Aorta (tissue), 5 donors: ENCODE measurements at regions not wholly inside any gene's neighbourhood (a gene's known extent, or its start where the extent isn't known, plus 50 kb on each side); places are given as distances from the start of the nearest gene placed in this dataset.

Source experiments
- ATAC-seq: fragments of 200-7000 bp; cut with Tn5 transposase; one replicate; pipeline ENCODE4 v1.9.1; 2022; ENCODE audit warnings: moderate library complexity; ENCODE audit not compliant: low FRiP score
- DNase-seq, 2 donors: peaks; one replicate each; pipeline ENCODE4 v3.0.0-alpha.2; 2020
- H3K27ac ChIP-seq, 2 donors: one replicate each; pipeline ENCODE4 v1.5.1; 2013; ENCODE audit warnings: low read length in 2 of 2, mild to moderate bottlenecking in 2 of 2, moderate library complexity in 2 of 2, control low read depth in 1 of 2, inconsistent platforms in 1 of 2, low read depth in 1 of 2
- H3K27me3 ChIP-seq, 2 donors: one replicate each; pipeline ENCODE4 v1.6.1; 2013; ENCODE audit warnings: control low read depth in 1 of 2, low read length in 1 of 2, mild to moderate bottlenecking in 1 of 2, moderate library complexity in 1 of 2; ENCODE audit not compliant: insufficient read depth in 2 of 2, control insufficient read depth in 1 of 2
- H3K36me3 ChIP-seq, 2 donors: one replicate each; pipeline ENCODE4 v1.6.1; 2013; ENCODE audit warnings: control low read depth in 1 of 2, low read length in 1 of 2, mild to moderate bottlenecking in 1 of 2; ENCODE audit not compliant: insufficient read depth in 2 of 2, control insufficient read depth in 1 of 2
- H3K4me1 ChIP-seq, 2 donors: one replicate each; pipeline ENCODE4 v1.6.1; 2013; ENCODE audit warnings: low read length in 2 of 2, control low read depth in 1 of 2, mild to moderate bottlenecking in 1 of 2, moderate library complexity in 1 of 2; ENCODE audit not compliant: insufficient read depth in 2 of 2, control insufficient read depth in 1 of 2
- H3K4me3 ChIP-seq, 2 donors: one replicate each; pipeline ENCODE4 v1.5.1; 2013; ENCODE audit warnings: low read length in 2 of 2, control low read depth in 1 of 2, mild to moderate bottlenecking in 1 of 2
- H3K9me3 ChIP-seq: one replicate; pipeline ENCODE4 v1.6.1; 2013; ENCODE audit warnings: mild to moderate bottlenecking, low read length; ENCODE audit not compliant: control insufficient read depth
- WGBS, 2 donors: extraction: QIAGEN DNeasy Blood & Tissue Kit; methylation state at CpG; one replicate each; pipeline ENCODE4 v1.1.7; 2013; 5-methylcytosine and 5-hydroxymethylcytosine counted together
- intact Hi-C, 2 donors: fragments of 100-400 bp; cut with DNase I; formaldehyde crosslinking; loops; one replicate each; pipeline versions ENCODE4 v1.14.2 to v1.15.0; 2022
- donor health status: healthy with polysubstance abuse.
- donor health status: Bipolar disorder and iron deficiency.
- donor health status: DM: no; HTN: no; CAD: no.
- donor health status: DM: no; HTN: no; CAD: no.
- donor health status: DM: yes; HTN: yes; CAD: no.

GRCh38 chr5:174832025-174832424, 107.6 kb downstream of the MSX2 start:
- Histone ChIP-seq H3K4me3 (no peak overlapping the region), H3K4me1 (no peaks in the 10 kb centered on the region), H3K36me3 (no peaks in the 10 kb centered on the region), H3K9me3 (no peaks in the 10 kb centered on the region), H3K27me3 (no peaks in the 10 kb centered on the region), H3K27ac (no peak overlapping the region)
- WGBS, 2 donors, result 62 to 64% methylated on average over 3 of the region's 3 CpGs
- intact Hi-C loops, result no loop called here
- ATAC-seq (no peak), DNase-seq (no peak)

- Histone ChIP-seq H3K27ac (no peak overlapping the region), H3K27me3 (no peaks in the 10 kb centered on the region), H3K9me3 (no peaks in the 10 kb centered on the region), H3K36me3 (no peaks in the 10 kb centered on the region), H3K4me3 (no peak overlapping the region), H3K4me1 (no peaks in the 10 kb centered on the region)
- WGBS, 2 donors, result 62 to 65% methylated on average over 2 of the region's 2 CpGs
- intact Hi-C loops, result no loop called here
- DNase-seq, result no peak
- no peak for ATAC-seq
Measured at GRCh38 chr5:174831031-174831660, 106.8 kb downstream of the MSX2 start.

- 63 to 70% methylated on average over 5 of the region's 5 CpGs for WGBS, 2 donors
- Histone ChIP-seq H3K4me3 (no peak overlapping the region), H3K27me3 (no peaks in the 10 kb centered on the region), H3K4me1 (no peaks in the 10 kb centered on the region), H3K9me3 (no peaks in the 10 kb centered on the region), H3K36me3 (no peaks in the 10 kb centered on the region), H3K27ac (no peak overlapping the region)
- ATAC-seq (no peak), DNase-seq (no peak)
- intact Hi-C loops, result no loop called here
Measured at GRCh38 chr5:174829511-174829864, 105.1 kb downstream of the MSX2 start.

GRCh38 chr5:174828804-174829510, 104.6 kb downstream of the MSX2 start:
- Histone ChIP-seq H3K27ac (no peak overlapping the region), H3K9me3 (no peaks in the 10 kb centered on the region), H3K36me3 (no peaks in the 10 kb centered on the region), H3K4me1 (no peaks in the 10 kb centered on the region), H3K27me3 (no peaks in the 10 kb centered on the region), H3K4me3 (no peak overlapping the region)
- intact Hi-C loops, result no loop called here
- 54 to 57% methylated on average over 10 of the region's 10 CpGs for WGBS, 2 donors
- DNase-seq (no peak), ATAC-seq (no peak)

GRCh38 chr5:174827558-174827957, 103.2 kb downstream of the MSX2 start:
- H3K4me3 ChIP-seq, result no peak overlapping the region
- WGBS, 2 donors, result 42% methylated on average over 6 of the region's 6 CpGs
- peaks cover 2% of the 10 kb centered on the region for H3K9me3 ChIP-seq
- no peaks in the 10 kb centered on the region for H3K27me3 ChIP-seq
- no peaks in the 10 kb centered on the region for H3K4me1 ChIP-seq
- no peak overlapping the region for H3K27ac ChIP-seq
- DNase-seq (no peak), ATAC-seq (no peak)
- intact Hi-C loops, result no loop called here
- no peaks in the 10 kb centered on the region for H3K36me3 ChIP-seq

GRCh38 chr5:174825587-174825986, 101.2 kb downstream of the MSX2 start:
- ATAC-seq, result no peak
- Histone ChIP-seq H3K27me3 (peaks cover 0 to 2% of the 10 kb centered on the region in 2 donors), H3K4me1 (no peaks in the 10 kb centered on the region), H3K27ac (no peak overlapping the region), H3K9me3 (peaks cover 2% of the 10 kb centered on the region), H3K4me3 (no peak overlapping the region), H3K36me3 (no peaks in the 10 kb centered on the region)
- no peak for DNase-seq
- intact Hi-C loops, result no loop called here
- WGBS, 2 donors, result 62 to 63% methylated on average over 4 of the region's 4 CpGs

- Histone ChIP-seq H3K27ac (no peak overlapping the region), H3K9me3 (peaks cover 4% of the 10 kb centered on the region), H3K27me3 (peaks cover 0 to 2% of the 10 kb centered on the region in 2 donors), H3K36me3 (no peaks in the 10 kb centered on the region), H3K4me3 (no peak overlapping the region), H3K4me1 (no peaks in the 10 kb centered on the region)
- intact Hi-C loops, result no loop called here
- no peak for ATAC-seq
- no peak for DNase-seq
- 82 to 87% methylated on average over 2 of the region's 2 CpGs for WGBS, 2 donors
Measured at GRCh38 chr5:174818430-174818829, 94.0 kb downstream of the MSX2 start.

GRCh38 chr5:174817610-174818009, 93.2 kb downstream of the MSX2 start:
- no peak overlapping the region for H3K4me3 ChIP-seq
- no peak for ATAC-seq
- peaks cover 0 to 2% of the 10 kb centered on the region in 2 donors for H3K27me3 ChIP-seq
- WGBS, 2 donors, result 65 to 68% methylated on average over 1 of the region's 1 CpG
- H3K27ac ChIP-seq, result no peak overlapping the region
- no peaks in the 10 kb centered on the region for H3K36me3 ChIP-seq
- H3K9me3 ChIP-seq, result peaks cover 3% of the 10 kb centered on the region
- intact Hi-C loops, result no loop called here
- no peaks in the 10 kb centered on the region for H3K4me1 ChIP-seq
- no peak for DNase-seq

- 16 to 33% methylated on average over 2 of the region's 2 CpGs for WGBS, 2 donors
- intact Hi-C loops, result no loop called here
- DNase-seq, result no peak
Measured at GRCh38 chr5:174816858-174817257, 92.5 kb downstream of the MSX2 start.

More at GRCh38 chr5:174816858-174817257, 92.5 kb downstream of the MSX2 start:
- Histone ChIP-seq H3K36me3 (no peaks in the 10 kb centered on the region), H3K9me3 (peaks cover 2% of the 10 kb centered on the region), H3K27me3 (peaks cover 0 to 2% of the 10 kb centered on the region in 2 donors), H3K4me3 (no peak overlapping the region), H3K27ac (no peak overlapping the region), H3K4me1 (no peaks in the 10 kb centered on the region)
- no peak for ATAC-seq
